ENCODE measurements at regions not wholly inside any gene's neighbourhood (a gene's known extent, or its start where the extent isn't known, plus 50 kb on each side); places are given as distances from the start of the nearest gene placed in this dataset.

DNA sequence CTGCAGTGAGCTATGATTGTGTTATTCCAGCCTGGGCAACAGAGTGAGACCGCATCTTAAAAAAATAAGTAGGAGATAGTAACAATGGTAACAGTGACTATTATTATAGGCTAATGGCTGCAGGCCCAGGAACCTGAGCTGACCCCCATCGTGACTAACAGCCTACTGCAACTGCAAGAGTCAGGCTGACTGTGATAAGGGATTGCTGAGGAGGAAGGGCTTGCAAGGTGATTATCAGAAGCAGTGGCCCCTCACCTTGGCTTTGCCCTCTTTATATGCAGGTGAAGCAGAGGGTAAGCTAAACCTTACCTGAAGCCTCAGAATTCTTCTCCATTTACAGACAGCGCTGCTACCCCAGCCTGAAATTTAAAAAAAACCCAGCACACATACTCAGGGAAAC lies 83.9 kb upstream of the SDK1 start:
- no peak for TF ChIP-seq FOXA1 (IDR thresholded peaks at IDR 0.05)
- TF ChIP-seq FOXM1 (IDR thresholded peaks at IDR 0.05; ENCODE audit: borderline replicate concordance) = no peak
- no peak for TF ChIP-seq TARDBP (IDR thresholded peaks at IDR 0.05)
- no peak for TF ChIP-seq ARNT (IDR thresholded peaks at IDR 0.05)
- TF ChIP-seq SUZ12 (IDR thresholded peaks at IDR 0.05) = no peak
- TF ChIP-seq LEF1 (IDR thresholded peaks at IDR 0.05; ENCODE audit: borderline replicate concordance) = no peak
- TF ChIP-seq FOXK2 (IDR thresholded peaks at IDR 0.05) = no peak
- no peak for TF ChIP-seq SP1 (IDR thresholded peaks at IDR 0.05)
- TF ChIP-seq ELF4 (IDR thresholded peaks at IDR 0.05) = no peak
- TF ChIP-seq ZNF384 (IDR thresholded peaks at IDR 0.05) = no peak

Measured in HEK293T (cell line).